HK-2 (cell line): ENCODE measurements at regions not wholly inside any gene's neighbourhood (a gene's known extent, or its start where the extent isn't known, plus 50 kb on each side); places are given as distances from the start of the nearest gene placed in this dataset.

Experiments used
- DNase-seq: peaks from one replicate; pipeline ENCODE4 v3.0.0-alpha.2; 2018; ENCODE audit not compliant: unreplicated experiment

- no peak for DNase-seq
Observed at GRCh38 chr14:87109271-87109670, 883.7 kb downstream of the GALC start.

- DNase-seq = no peak
Observed at GRCh38 chr14:87108726-87109125, 884.3 kb downstream of the GALC start.

- DNase-seq = no peak
Observed at GRCh38 chr14:87102811-87103378, 890.1 kb downstream of the GALC start.

DNA sequence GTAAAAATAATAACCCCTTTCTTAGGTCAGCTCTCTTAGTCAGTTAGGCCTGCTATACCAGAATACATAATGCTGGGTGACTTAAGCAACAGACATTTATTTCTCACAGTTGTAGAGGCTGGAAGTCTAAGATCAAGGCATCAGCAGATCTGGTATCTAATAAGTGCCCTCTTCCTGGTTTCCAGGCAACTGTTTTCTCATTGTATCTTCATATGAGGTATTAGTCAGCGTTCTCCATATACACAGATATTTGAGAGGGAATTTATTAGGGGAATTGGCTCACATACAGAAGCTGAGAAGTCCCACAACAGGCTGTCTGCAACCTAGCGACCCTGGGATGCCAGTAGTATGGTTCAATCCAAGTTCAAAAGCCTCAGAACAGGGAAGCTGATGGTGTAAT is 896.0 kb downstream of the GALC start:
- DNase-seq = no peak

- DNase-seq = no peak
Observed at GRCh38 chr14:87094913-87095312, 898.1 kb downstream of the GALC start.

GRCh38 chr14:87088588-87088987 is 904.4 kb downstream of the GALC start:
- no peak for DNase-seq

- DNase-seq = no peak
Observed at GRCh38 chr14:87087881-87088280, 905.1 kb downstream of the GALC start.

DNA sequence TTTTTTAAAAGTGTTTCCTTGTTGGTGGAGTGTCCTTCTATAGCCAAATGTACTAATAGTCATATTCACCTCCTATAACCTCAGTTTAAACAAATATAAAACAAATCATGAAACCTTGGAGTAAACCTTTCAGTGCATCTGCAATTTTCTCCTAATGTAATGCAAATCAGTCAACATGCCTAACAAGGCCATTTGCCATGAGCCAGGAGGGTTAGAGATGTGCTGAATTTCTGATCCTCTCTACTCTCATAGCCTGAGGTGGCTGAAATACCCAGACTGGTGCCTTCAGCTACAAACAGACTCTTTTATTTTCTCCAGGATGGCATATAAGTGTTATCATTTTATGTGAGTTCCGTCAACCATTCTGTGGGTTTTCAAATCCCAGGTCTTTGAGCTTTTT is 908.1 kb downstream of the GALC start:
- DNase-seq = no peak

DNA sequence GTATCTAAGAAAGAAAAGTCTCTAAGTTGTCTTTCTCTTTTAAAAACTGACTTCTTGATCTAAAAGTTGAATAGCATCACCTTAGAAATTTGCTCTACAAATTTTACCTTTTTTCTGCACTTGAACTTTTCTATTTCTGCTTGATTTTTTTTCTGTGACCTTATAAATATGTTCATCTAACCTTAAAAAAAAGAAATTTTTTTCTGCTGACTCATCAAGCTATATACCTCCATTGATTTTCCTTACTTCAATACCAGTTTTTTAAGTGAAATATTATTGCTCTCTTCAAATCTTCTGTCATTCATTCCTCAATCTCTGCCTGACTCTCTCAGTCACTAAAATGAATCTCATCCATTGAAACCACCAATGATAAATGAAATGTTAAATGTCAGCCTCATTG is 910.1 kb downstream of the GALC start:
- DNase-seq = no peak

DNA sequence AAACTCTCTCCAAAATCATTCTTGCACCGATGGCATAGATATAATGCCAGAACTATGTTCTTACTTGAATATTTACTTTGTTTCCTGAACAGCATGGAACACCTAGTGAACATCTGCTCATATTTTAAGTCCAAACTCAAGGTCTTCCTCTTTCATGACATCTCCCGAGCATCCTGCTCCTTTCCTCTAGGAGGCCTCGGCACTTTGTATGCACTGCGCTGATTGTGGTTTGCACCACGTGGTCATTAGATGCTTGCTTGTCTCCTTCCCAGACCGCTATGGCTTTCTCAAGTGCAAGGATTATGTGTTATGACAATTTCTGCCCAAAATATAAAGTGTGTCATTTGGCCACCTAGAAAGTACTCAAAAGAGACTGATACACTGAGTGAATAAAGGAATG is 912.0 kb downstream of the GALC start:
- no peak for DNase-seq

DNA sequence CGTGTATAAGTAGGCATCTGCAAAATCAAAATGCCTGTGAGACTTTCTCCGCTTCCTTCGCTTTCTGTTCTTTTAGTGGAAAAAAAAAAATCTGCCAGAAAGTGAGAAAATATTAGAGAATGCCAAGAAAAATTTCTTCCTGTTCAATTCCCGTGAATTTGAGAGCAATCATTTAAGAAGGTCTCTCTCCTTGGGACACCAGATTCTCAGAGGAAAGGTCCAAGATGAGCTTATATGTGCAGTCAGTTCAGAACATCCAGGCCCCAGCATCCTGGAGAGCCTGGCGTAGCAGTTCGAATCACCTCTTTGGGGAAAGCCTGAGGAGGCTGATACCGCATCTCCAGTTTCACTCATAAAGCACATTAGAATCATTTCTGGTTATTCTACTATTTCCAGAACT is 912.8 kb downstream of the GALC start:
- DNase-seq = no peak

GRCh38 chr14:87079416-87079815 is 913.6 kb downstream of the GALC start:
- no peak for DNase-seq

DNA sequence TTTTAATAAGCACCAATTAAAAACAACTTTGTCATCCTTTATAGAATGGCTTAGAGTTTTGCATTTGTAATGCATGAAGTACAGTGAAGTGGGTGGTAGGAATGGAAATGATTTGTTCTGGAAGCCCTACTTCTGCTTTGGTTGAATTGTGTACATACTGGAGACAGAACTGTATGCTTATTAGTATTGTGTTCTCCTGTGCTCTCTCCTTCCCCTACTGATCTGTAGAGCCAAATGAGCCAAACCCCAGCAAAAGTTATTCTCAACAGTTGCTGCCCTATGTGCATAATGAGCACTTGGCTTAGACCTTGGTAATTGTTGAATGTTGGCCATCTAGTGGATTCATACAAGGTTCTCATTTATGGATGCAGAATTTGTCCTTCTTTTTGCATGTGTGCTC is 916.1 kb downstream of the GALC start:
- DNase-seq = no peak

- DNase-seq = no peak
Observed at GRCh38 chr14:87076146-87076545, 916.8 kb downstream of the GALC start.

GRCh38 chr14:87073880-87074570 is 919.0 kb downstream of the GALC start:
- no peak for DNase-seq

DNA sequence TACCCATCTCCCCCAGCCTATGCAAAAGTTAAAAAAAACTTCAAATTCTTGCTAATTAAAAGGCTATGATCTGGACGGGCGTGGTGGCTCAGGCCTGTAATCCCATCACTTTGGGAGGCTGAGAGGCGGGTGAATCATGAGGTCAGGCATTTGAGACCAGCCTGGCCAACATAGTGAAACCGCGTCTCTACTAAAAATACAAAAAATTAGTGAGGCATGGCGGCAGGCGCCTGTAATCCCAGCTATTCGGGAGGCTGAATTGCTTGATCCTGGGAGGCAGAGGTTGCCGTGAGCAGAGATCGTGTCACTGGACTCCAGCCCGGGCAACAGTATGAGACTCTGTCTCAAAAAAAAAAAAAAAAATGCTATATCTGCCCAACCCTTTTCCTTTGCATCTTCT is 925.4 kb downstream of the GALC start:
- peak; percentile 2 for DNase-seq

GRCh38 chr14:87067061-87067460 is 925.9 kb downstream of the GALC start:
- no peak for DNase-seq

- no peak for DNase-seq
Observed at GRCh38 chr14:87066221-87066817, 926.7 kb downstream of the GALC start.

DNA sequence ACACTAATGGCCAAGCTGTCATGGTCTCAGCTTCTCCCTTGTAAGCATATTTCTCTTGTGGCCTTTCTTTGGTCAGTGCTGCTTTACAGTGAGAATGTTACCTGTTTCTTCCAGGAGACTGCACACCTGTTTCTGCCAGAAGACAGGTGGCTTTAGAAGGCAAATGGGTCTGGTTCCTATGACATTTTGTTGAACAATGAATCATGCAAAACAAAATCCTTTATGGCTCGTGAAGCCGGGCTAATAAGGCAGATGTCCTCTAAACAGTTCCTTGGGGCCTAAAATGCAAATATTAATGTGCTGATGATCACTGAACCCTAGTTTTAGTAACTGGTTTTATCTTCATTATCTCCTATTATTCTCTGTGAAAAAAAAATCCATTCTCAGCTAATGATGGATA is 927.6 kb downstream of the GALC start:
- no peak for DNase-seq

DNA sequence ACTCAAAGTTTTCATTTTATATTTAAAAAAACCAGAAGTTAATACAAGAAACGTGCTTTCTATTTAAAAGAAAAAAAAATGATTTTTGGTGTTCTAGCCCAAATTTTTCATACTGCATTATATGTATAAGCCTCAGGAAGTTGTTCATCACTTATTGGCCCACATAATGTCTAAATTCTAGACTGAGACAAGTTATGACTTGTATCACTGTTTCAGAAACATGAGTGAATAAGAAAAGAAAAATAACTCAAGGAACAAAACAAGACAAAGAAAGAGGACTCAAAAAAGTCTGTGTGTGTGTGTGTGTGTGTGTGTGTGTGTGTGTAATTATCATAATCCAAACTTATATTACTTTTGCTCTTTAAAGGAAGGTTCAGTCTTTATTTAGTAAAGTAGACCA is 929.8 kb downstream of the GALC start:
- DNase-seq = no peak

DNA sequence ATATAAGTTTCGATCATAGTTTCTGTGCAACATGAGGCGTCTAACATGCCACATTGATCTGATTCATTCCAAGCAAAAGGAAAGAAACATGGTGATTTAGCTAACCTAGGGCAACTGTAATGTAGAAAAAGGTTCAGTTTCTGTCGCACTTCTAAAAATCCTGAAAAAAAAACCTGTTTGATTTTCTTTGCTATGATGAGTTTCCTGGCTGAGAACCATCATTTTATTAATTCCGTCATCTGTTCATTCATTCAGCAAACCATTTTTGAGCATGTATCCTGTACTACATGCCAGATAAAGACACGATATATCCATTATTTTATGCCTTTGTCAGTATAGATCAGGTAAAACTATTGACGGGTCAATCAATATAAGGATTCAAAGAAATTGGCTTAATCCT is 932.6 kb downstream of the GALC start:
- no peak for DNase-seq

DNA sequence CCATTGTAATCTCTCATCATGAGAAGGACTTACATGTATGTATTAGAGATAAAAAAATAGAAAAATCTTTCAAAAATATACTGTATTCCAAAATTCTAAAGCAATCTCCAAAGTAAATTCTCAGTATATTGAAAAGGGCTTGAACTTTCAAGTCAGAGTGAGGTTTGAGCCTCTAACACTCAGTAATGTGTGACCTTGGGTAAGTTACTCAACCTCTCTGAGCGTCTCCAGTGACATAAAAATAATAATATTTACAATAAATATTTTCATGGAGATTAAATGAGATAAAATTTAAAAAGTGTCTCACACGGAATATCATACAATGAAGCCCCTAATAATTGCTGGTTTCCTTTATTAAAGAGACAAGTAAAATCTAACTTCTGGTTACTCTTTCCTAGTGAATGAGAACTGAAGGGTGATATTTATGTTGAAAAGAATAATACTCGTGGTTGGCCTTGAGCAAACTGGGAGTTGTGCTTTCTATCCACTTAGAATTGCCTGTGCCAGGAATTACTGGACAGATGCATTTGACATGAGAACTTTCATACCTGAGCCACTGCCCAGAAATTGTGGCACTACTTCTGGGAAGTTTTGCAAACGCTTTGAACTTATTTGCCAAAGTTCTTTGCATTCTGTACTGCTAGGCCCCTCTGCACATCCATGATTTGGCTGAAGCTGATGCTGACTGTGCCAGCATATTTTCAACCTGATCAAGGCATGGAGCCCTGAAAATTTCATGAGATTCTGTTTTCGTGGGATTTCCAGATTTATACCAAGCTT is 933.7 kb downstream of the GALC start:
- no peak for DNase-seq

- no peak for DNase-seq
Observed at GRCh38 chr14:87055007-87055406, 938.0 kb downstream of the GALC start.
